Adrenal gland (tissue), 5 donors: ENCODE measurements at regions not wholly inside any gene's neighbourhood (a gene's known extent, or its start where the extent isn't known, plus 50 kb on each side); places are given as distances from the start of the nearest gene placed in this dataset.

Experiments used
- POLR2A ChIP-seq, 2 donors: fragments of 450-650 bp; IDR thresholded peaks; one replicate each; pipeline ENCODE4 v1.6.1; 2017; ENCODE audit warnings: antibody characterized with exemption in 2 of 2, mild to moderate bottlenecking in 2 of 2, moderate library complexity in 1 of 2
- TF ChIP-seq, protein P1 (sequence below), 6 experiments: fragments of 450-650 bp in 4 of 6; fragments of 200-600 bp in 2 of 6; sonication (generic) in 1 of 6; IDR thresholded peaks; 1 replicate in 5 of 6; 2 replicates in 1 of 6; pipeline versions ENCODE4 v1.5.1 to v1.8.0; 2016 to 2021; ENCODE audit warnings: antibody characterized with exemption in 6 of 6, mild to moderate bottlenecking in 2 of 6, moderate library complexity in 1 of 6
- donor health status: DM: no; HTN: no; CAD: no.

- TF ChIP-seq, protein P1, sequence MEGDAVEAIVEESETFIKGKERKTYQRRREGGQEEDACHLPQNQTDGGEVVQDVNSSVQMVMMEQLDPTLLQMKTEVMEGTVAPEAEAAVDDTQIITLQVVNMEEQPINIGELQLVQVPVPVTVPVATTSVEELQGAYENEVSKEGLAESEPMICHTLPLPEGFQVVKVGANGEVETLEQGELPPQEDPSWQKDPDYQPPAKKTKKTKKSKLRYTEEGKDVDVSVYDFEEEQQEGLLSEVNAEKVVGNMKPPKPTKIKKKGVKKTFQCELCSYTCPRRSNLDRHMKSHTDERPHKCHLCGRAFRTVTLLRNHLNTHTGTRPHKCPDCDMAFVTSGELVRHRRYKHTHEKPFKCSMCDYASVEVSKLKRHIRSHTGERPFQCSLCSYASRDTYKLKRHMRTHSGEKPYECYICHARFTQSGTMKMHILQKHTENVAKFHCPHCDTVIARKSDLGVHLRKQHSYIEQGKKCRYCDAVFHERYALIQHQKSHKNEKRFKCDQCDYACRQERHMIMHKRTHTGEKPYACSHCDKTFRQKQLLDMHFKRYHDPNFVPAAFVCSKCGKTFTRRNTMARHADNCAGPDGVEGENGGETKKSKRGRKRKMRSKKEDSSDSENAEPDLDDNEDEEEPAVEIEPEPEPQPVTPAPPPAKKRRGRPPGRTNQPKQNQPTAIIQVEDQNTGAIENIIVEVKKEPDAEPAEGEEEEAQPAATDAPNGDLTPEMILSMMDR (IDR thresholded peaks at IDR 0.05), result no peak
- TF ChIP-seq POLR2A (IDR thresholded peaks at IDR 0.05), result no peak
These were observed 60.3 kb upstream of the TSPAN11 start for GRCh38 chr12:30866256-30866655.
